ENCODE measurements at regions not wholly inside any gene's neighbourhood (a gene's known extent, or its start where the extent isn't known, plus 50 kb on each side); places are given as distances from the start of the nearest gene placed in this dataset.

DNA sequence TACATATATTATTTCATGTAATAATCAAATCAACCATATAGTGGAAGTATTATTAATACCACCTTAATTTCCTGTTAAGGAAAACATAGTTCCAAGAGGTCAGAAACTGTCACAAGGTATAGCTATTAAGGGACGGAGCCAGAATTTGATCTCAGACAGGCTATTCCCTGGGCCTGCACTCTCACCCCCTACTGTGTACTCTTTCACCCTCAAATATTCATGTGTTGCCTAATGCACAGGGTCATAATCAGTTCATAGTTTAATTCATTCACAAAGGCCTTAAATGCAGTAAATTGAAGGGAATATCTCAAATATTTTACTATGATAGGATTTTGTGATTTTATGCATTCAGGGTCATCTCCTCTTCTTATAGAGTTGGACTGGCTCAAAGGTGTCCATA, 67.2 kb upstream of the IFNGR1 start:
- TF ChIP-seq, protein P1, sequence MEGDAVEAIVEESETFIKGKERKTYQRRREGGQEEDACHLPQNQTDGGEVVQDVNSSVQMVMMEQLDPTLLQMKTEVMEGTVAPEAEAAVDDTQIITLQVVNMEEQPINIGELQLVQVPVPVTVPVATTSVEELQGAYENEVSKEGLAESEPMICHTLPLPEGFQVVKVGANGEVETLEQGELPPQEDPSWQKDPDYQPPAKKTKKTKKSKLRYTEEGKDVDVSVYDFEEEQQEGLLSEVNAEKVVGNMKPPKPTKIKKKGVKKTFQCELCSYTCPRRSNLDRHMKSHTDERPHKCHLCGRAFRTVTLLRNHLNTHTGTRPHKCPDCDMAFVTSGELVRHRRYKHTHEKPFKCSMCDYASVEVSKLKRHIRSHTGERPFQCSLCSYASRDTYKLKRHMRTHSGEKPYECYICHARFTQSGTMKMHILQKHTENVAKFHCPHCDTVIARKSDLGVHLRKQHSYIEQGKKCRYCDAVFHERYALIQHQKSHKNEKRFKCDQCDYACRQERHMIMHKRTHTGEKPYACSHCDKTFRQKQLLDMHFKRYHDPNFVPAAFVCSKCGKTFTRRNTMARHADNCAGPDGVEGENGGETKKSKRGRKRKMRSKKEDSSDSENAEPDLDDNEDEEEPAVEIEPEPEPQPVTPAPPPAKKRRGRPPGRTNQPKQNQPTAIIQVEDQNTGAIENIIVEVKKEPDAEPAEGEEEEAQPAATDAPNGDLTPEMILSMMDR (IDR thresholded peaks at IDR 0.05 in 8 of 11, conservative IDR thresholded peaks at IDR 0.05 in 3 of 11), result no peak
- TF ChIP-seq POLR2A (IDR thresholded peaks at IDR 0.05), result no peak
